ENCODE measurements at regions not wholly inside any gene's neighbourhood (a gene's known extent, or its start where the extent isn't known, plus 50 kb on each side); places are given as distances from the start of the nearest gene placed in this dataset.

DNA sequence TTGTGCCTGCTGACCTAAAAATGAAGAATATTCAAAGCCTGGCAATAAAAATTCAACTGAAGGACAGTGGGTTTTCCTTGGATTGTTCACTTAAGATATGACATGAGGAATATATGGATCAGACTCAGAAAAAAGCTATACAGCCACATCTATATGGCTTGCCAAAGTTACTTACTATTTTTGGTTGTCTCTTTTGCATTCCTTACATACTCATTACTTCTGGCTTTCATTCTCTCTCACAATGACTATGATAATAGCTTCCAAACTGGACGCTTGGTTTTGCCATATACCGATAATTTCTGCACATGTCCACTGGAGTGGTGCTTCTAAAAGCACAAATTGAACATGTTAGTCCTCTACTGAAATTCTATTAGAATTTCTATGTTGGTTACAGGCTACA, 664.9 kb downstream of the CDH8 start:
- TF ChIP-seq, protein P1, sequence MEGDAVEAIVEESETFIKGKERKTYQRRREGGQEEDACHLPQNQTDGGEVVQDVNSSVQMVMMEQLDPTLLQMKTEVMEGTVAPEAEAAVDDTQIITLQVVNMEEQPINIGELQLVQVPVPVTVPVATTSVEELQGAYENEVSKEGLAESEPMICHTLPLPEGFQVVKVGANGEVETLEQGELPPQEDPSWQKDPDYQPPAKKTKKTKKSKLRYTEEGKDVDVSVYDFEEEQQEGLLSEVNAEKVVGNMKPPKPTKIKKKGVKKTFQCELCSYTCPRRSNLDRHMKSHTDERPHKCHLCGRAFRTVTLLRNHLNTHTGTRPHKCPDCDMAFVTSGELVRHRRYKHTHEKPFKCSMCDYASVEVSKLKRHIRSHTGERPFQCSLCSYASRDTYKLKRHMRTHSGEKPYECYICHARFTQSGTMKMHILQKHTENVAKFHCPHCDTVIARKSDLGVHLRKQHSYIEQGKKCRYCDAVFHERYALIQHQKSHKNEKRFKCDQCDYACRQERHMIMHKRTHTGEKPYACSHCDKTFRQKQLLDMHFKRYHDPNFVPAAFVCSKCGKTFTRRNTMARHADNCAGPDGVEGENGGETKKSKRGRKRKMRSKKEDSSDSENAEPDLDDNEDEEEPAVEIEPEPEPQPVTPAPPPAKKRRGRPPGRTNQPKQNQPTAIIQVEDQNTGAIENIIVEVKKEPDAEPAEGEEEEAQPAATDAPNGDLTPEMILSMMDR (IDR thresholded peaks at IDR 0.05): no peak
- Mint-ChIP-seq H3K27ac (no peak overlapping the region), H3K4me3 (no peak overlapping the region), H3K27me3 (no peaks in the 10 kb centered on the region), H3K9me3 (peaks cover 4% of the 10 kb centered on the region), H3K4me1 (no peaks in the 10 kb centered on the region), H3K36me3 (ENCODE audit: low read depth) (no peaks in the 10 kb centered on the region)
- POLR2A ChIA-PET: no interaction called here
- intact Hi-C loops (cut with micrococcal nuclease): no loop called here
- ATAC-seq (ENCODE audit: low read depth) (no peak), DNase-seq (no peak)
- CTCF ChIA-PET: no interaction called here

DNA sequence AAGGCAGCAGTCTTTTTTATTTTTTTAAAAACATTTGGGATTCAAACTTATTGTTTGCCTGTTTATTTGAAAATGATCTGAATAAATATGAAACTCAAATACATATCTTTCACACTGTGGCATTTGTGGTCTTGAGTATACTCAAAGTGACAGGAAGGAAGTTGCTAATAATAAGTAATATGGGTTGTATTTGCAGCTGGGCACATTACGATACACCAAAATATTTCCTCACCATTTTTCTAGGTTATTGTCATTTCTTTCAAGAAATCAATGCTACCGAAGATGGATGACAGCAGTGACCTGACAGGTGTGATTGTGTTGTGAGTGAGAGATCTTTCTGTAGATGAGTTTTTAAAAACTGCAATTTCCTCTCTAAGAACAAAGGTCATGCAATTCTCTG, 665.7 kb downstream of the CDH8 start:
- DNase-seq (no peak), ATAC-seq (ENCODE audit: low read depth) (no peak)
- no peaks in the 10 kb centered on the region for H3K36me3 Mint-ChIP-seq (ENCODE audit: low read depth)
- TF ChIP-seq, protein P1 (IDR thresholded peaks at IDR 0.05): no peak
- no peaks in the 10 kb centered on the region for H3K27me3 Mint-ChIP-seq
- CTCF ChIA-PET: no interaction called here
- H3K4me1 Mint-ChIP-seq: no peaks in the 10 kb centered on the region
- H3K27ac Mint-ChIP-seq: no peak overlapping the region
- intact Hi-C loops (cut with micrococcal nuclease): no loop called here
- peaks cover 6% of the 10 kb centered on the region for H3K9me3 Mint-ChIP-seq
- POLR2A ChIA-PET: no interaction called here
- H3K4me3 Mint-ChIP-seq: no peak overlapping the region

DNA sequence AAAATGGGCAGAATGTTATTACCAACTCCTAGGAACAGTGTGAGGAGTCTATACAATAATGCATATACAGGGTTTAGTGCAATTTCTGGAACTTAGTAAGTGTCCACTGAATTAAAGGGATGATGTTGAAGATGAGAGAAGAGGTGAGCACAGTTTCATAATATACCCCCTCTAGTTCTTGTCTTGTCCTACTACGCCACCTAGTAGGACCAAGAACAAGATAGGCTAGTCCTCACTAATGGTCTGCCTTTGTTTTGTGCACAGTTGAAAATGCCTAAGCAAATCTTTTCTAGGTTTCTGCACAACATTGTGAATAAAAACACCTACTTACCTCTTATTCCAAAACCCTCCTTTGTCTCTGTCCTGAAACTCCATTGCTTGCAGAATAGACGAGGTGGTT, 670.2 kb downstream of the CDH8 start:
- Mint-ChIP-seq H3K4me3 (no peak overlapping the region), H3K27ac (no peak overlapping the region), H3K9me3 (peaks cover 6% of the 10 kb centered on the region), H3K4me1 (no peaks in the 10 kb centered on the region), H3K27me3 (no peaks in the 10 kb centered on the region), H3K36me3 (ENCODE audit: low read depth) (no peaks in the 10 kb centered on the region)
- ChIA-PET POLR2A (no interaction called here), CTCF (no interaction called here)
- ATAC-seq (ENCODE audit: low read depth): no peak
- TF ChIP-seq, protein P1 (IDR thresholded peaks at IDR 0.05): no peak
- no peak for DNase-seq
- intact Hi-C loops (cut with micrococcal nuclease): no loop called here

DNA sequence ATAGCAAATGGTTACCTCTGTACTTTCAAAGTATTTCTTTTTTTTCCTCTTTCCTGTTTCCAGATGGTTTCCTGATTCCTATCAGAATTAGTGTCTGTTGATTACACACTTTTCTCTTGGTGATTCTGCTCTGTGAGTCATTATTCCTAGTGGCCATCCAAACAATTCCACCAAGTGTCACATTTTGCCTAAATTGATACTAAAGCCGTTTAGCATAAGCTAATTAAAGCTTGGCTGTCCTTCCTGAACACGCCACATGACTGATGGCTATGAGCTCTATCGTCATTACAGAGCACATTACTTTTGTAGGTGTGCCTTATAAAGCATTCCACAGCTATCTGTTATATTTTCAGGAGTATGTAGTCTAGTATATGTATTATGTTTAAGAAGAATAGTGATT, 671.2 kb downstream of the CDH8 start:
- TF ChIP-seq, protein P1 (IDR thresholded peaks at IDR 0.05): no peak
- Mint-ChIP-seq H3K9me3 (peaks cover 6% of the 10 kb centered on the region), H3K36me3 (ENCODE audit: low read depth) (no peaks in the 10 kb centered on the region), H3K4me3 (no peak overlapping the region), H3K4me1 (no peaks in the 10 kb centered on the region), H3K27me3 (no peaks in the 10 kb centered on the region), H3K27ac (no peak overlapping the region)
- DNase-seq (no peak), ATAC-seq (ENCODE audit: low read depth) (no peak)
- intact Hi-C loops (cut with micrococcal nuclease): no loop called here
- CTCF ChIA-PET: no interaction called here
- POLR2A ChIA-PET: no interaction called here

DNA sequence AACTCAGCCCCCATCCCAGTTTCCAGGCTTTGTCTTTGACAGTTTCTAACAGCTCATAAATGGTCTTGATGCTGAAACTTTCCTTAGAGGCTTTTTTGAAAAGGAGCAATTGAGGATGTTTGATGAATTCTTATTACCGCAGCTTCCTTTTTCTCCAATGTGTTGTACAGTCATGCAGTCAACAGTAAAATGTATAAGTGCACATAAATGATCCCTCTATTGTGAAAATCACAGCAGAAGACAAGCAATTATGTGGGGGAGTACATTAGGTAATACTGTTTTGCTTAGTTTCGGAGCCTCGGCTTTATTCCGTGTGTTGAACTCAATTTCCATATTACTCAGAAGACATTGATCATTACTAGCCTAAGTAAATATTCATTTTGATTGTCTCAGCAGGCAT, 673.7 kb downstream of the CDH8 start:
- POLR2A ChIA-PET: interaction anchor here (0.5 kb wide), 1 partner anchor 411 kb away, joined by 3 read pairs; no protein-coding TSS in a partner anchor
- intact Hi-C loops (cut with micrococcal nuclease): no loop called here
- Mint-ChIP-seq H3K27me3 (no peaks in the 10 kb centered on the region), H3K4me1 (no peaks in the 10 kb centered on the region), H3K9me3 (peaks cover 11% of the 10 kb centered on the region), H3K36me3 (ENCODE audit: low read depth) (no peaks in the 10 kb centered on the region), H3K27ac (no peak overlapping the region), H3K4me3 (no peak overlapping the region)
- DNase-seq: no peak
- CTCF ChIA-PET: no interaction called here
- ATAC-seq (ENCODE audit: low read depth): no peak
- TF ChIP-seq, protein P1 (IDR thresholded peaks at IDR 0.05): no peak
